ENCODE measurements at regions not wholly inside any gene's neighbourhood (a gene's known extent, or its start where the extent isn't known, plus 50 kb on each side); places are given as distances from the start of the nearest gene placed in this dataset.

- Mint-ChIP-seq H3K9me3 (no peaks in the 10 kb centered on the region), H3K27me3 (ENCODE audit: low read depth) (no peaks in the 10 kb centered on the region), H3K4me1 (peaks cover 3% of the 10 kb centered on the region), H3K27ac (no peak overlapping the region), H3K36me3 (ENCODE audit: low read depth) (no peaks in the 10 kb centered on the region), H3K4me3 (no peak overlapping the region)
- no peak for TF ChIP-seq CTCF (IDR thresholded peaks at IDR 0.05; ENCODE audit: unreplicated experiment in 3 of 3)
Measured at GRCh38 chr4:34766935-34767334, 1477.4 kb downstream of the ARAP2 start.

GRCh38 chr4:34767407-34767806 is 1476.9 kb downstream of the ARAP2 start:
- Mint-ChIP-seq H3K27me3 (ENCODE audit: low read depth) (no peaks in the 10 kb centered on the region), H3K36me3 (ENCODE audit: low read depth) (no peaks in the 10 kb centered on the region), H3K9me3 (no peaks in the 10 kb centered on the region), H3K4me3 (no peak overlapping the region), H3K27ac (no peak overlapping the region), H3K4me1 (peaks cover 3% of the 10 kb centered on the region)
- no peak for TF ChIP-seq CTCF (IDR thresholded peaks at IDR 0.05; ENCODE audit: unreplicated experiment in 3 of 3)

- no peak overlapping the region for H3K4me3 Mint-ChIP-seq
- no peaks in the 10 kb centered on the region for H3K27me3 Mint-ChIP-seq (ENCODE audit: low read depth)
- H3K27ac Mint-ChIP-seq: no peak overlapping the region
- no peak for TF ChIP-seq CTCF (IDR thresholded peaks at IDR 0.05; ENCODE audit: unreplicated experiment in 3 of 3)
- H3K9me3 Mint-ChIP-seq: no peaks in the 10 kb centered on the region
- peaks cover 3% of the 10 kb centered on the region for H3K4me1 Mint-ChIP-seq
- H3K36me3 Mint-ChIP-seq (ENCODE audit: low read depth): no peaks in the 10 kb centered on the region
Measured at GRCh38 chr4:34771632-34772031, 1472.7 kb downstream of the ARAP2 start.

- H3K36me3 Mint-ChIP-seq (ENCODE audit: low read depth): no peaks in the 10 kb centered on the region
- H3K27me3 Mint-ChIP-seq (ENCODE audit: low read depth): no peaks in the 10 kb centered on the region
- H3K4me3 Mint-ChIP-seq: no peak overlapping the region
- no peak for TF ChIP-seq CTCF (IDR thresholded peaks at IDR 0.05; ENCODE audit: unreplicated experiment in 3 of 3)
- H3K27ac Mint-ChIP-seq: no peak overlapping the region
- no peaks in the 10 kb centered on the region for H3K9me3 Mint-ChIP-seq
- no peaks in the 10 kb centered on the region for H3K4me1 Mint-ChIP-seq
Measured at GRCh38 chr4:34790131-34790530, 1454.2 kb downstream of the ARAP2 start.

- H3K9me3 Mint-ChIP-seq: no peaks in the 10 kb centered on the region
- no peak overlapping the region for H3K4me3 Mint-ChIP-seq
- H3K27me3 Mint-ChIP-seq (ENCODE audit: low read depth): no peaks in the 10 kb centered on the region
- TF ChIP-seq CTCF (IDR thresholded peaks at IDR 0.05; ENCODE audit: unreplicated experiment in 3 of 3): no peak
- no peaks in the 10 kb centered on the region for H3K36me3 Mint-ChIP-seq (ENCODE audit: low read depth)
- no peak overlapping the region for H3K27ac Mint-ChIP-seq
- H3K4me1 Mint-ChIP-seq: no peaks in the 10 kb centered on the region
Measured at GRCh38 chr4:34791209-34791608, 1453.1 kb downstream of the ARAP2 start.

- no peaks in the 10 kb centered on the region for H3K4me1 Mint-ChIP-seq
- no peaks in the 10 kb centered on the region for H3K36me3 Mint-ChIP-seq (ENCODE audit: low read depth)
- H3K9me3 Mint-ChIP-seq: no peaks in the 10 kb centered on the region
- TF ChIP-seq CTCF (IDR thresholded peaks at IDR 0.05; ENCODE audit: unreplicated experiment in 3 of 3): no peak
- no peaks in the 10 kb centered on the region for H3K27me3 Mint-ChIP-seq (ENCODE audit: low read depth)
- no peak overlapping the region for H3K4me3 Mint-ChIP-seq
- no peak overlapping the region for H3K27ac Mint-ChIP-seq
Measured at GRCh38 chr4:34800953-34801352, 1443.4 kb downstream of the ARAP2 start.

Data from nephron (organoid).